Common myeloid progenitor, CD34-positive (primary cell): ENCODE measurements at regions not wholly inside any gene's neighbourhood (a gene's known extent, or its start where the extent isn't known, plus 50 kb on each side); places are given as distances from the start of the nearest gene placed in this dataset.

ENCODE experiments used
- CTCF ChIA-PET: fragments of 350-600 bp; sonication (Branson Sonifier 250); formaldehyde crosslinking; loops from one replicate; lab custom pipeline; 2021; ENCODE audit warnings: antibody characterized with exemption; lab: Charles Lee
- POLR2A ChIA-PET: fragments of 350-600 bp; sonication (Branson Sonifier 250); formaldehyde crosslinking; loops from one replicate; lab custom pipeline; 2021; ENCODE audit warnings: antibody characterized with exemption; lab: Charles Lee
- DNase-seq, 3 donors: peaks; one replicate each; pipeline versions ENCODE4 v3.0.0 to v3.0.0-alpha.2; 2013
- H3K27ac ChIP-seq, 2 experiments: 1 replicate in 1 of 2; 2 replicates in 1 of 2; pipeline ENCODE4 v1.7.0; 2013; ENCODE audit warnings: inconsistent platforms in 2 of 2, low read length in 2 of 2, mild to moderate bottlenecking in 2 of 2, low read depth in 1 of 2, moderate library complexity in 1 of 2; ENCODE audit not compliant: severe bottlenecking in 2 of 2, insufficient read depth in 1 of 2, poor library complexity in 1 of 2
- H3K27me3 ChIP-seq, 5 experiments: replicated peaks in 2 of 5; 1 replicate in 3 of 5; 2 replicates in 2 of 5; pipeline versions ENCODE4 v1.6.1 to v1.7.0; 2013; ENCODE audit warnings: low read length in 4 of 5, mild to moderate bottlenecking in 2 of 5, moderate library complexity in 2 of 5, inconsistent platforms in 1 of 5; ENCODE audit not compliant: insufficient read depth in 5 of 5, control insufficient read depth in 4 of 5
- H3K36me3 ChIP-seq, 4 experiments: 1 replicate in 2 of 4; 2 replicates in 2 of 4; pipeline versions ENCODE4 v1.6.1 to v1.7.0; 2013; ENCODE audit warnings: low read length in 3 of 4, control low read depth in 1 of 4, mild to moderate bottlenecking in 1 of 4; ENCODE audit not compliant: control insufficient read depth in 4 of 4, insufficient read depth in 4 of 4
- H3K4me1 ChIP-seq, 4 experiments: 1 replicate in 3 of 4; 2 replicates in 1 of 4; pipeline versions ENCODE4 v1.6.1 to v1.7.1; 2013; ENCODE audit warnings: low read length in 3 of 4, mild to moderate bottlenecking in 3 of 4, control low read depth in 1 of 4, inconsistent platforms in 1 of 4, moderate library complexity in 1 of 4; ENCODE audit not compliant: control insufficient read depth in 4 of 4, insufficient read depth in 4 of 4; ENCODE audit errors: control extremely low read depth in 1 of 4
- H3K4me3 ChIP-seq, 7 experiments: 1 replicate in 4 of 7; 2 replicates in 3 of 7; pipeline versions ENCODE4 v1.5.1 to v1.7.0; 2013; ENCODE audit warnings: mild to moderate bottlenecking in 7 of 7, low read length in 6 of 7, moderate library complexity in 6 of 7, inconsistent platforms in 2 of 7, low read depth in 2 of 7, control low read depth in 1 of 7; ENCODE audit not compliant: insufficient read depth in 4 of 7, control insufficient read depth in 1 of 7; ENCODE audit errors: extremely low read depth in 1 of 7
- H3K9me3 ChIP-seq, 5 experiments: 1 replicate in 4 of 5; 2 replicates in 1 of 5; pipeline versions ENCODE4 v1.6.1 to v1.7.1; 2013; ENCODE audit warnings: low read length in 4 of 5, mild to moderate bottlenecking in 2 of 5, inconsistent platforms in 1 of 5, low read depth in 1 of 5, moderate library complexity in 1 of 5; ENCODE audit not compliant: control insufficient read depth in 4 of 5, insufficient read depth in 2 of 5; ENCODE audit errors: control extremely low read depth in 1 of 5
- WGBS: methylation state at CpG from one replicate; pipeline ENCODE4 v1.1.5; 2013; ENCODE audit not compliant: insufficient coverage; 5-methylcytosine and 5-hydroxymethylcytosine counted together

- no peak overlapping the region for H3K4me3 ChIP-seq
- no peaks in the 10 kb centered on the region for H3K9me3 ChIP-seq
- POLR2A ChIA-PET: no interaction called here
- WGBS: no CpG with 5 or more reads among the region's 6 CpGs
- peaks cover 2 to 27% (median 15%) of the 10 kb centered on the region in 4 experiments for H3K4me1 ChIP-seq
- no peak overlapping the region for H3K27ac ChIP-seq
- DNase-seq: peak in 2 of 3 donors; percentile 40 to 53
- no peaks in the 10 kb centered on the region for H3K27me3 ChIP-seq
- CTCF ChIA-PET: interaction anchor here (1.9 kb wide), 1 partner anchor 8 kb away, joined by 4 read pairs; no protein-coding TSS in a partner anchor
- H3K36me3 ChIP-seq: no peaks in the 10 kb centered on the region
Measured at GRCh38 chr12:67433385-67434175, 164.4 kb downstream of the CAND1 start.

- WGBS: 100% methylated on average over 1 of the region's 3 CpGs
- ChIA-PET CTCF (interaction anchor here (1.5 to 1.8 kb wide), 2 partner anchors 9 to 79 kb away, joined by 3 to 5 read pairs; no protein-coding TSS in a partner anchor), POLR2A (interaction anchor here (0.6 kb wide), 1 partner anchor 353 kb away, joined by 3 read pairs; no protein-coding TSS in a partner anchor)
- H3K36me3 ChIP-seq: no peaks in the 10 kb centered on the region
- H3K4me1 ChIP-seq: peaks cover 2 to 27% (median 15%) of the 10 kb centered on the region in 4 experiments
- H3K27ac ChIP-seq: no peak overlapping the region
- no peaks in the 10 kb centered on the region for H3K9me3 ChIP-seq
- DNase-seq: no peak
- no peak overlapping the region for H3K4me3 ChIP-seq
- no peaks in the 10 kb centered on the region for H3K27me3 ChIP-seq
Measured at GRCh38 chr12:67434671-67435370, 165.7 kb downstream of the CAND1 start.

- CTCF ChIA-PET: interaction anchor here (0.9 to 1.8 kb wide), 3 partner anchors 10 to 80 kb away, joined by 3 to 5 read pairs (median 4); no protein-coding TSS in a partner anchor
- POLR2A ChIA-PET: no interaction called here
- Histone ChIP-seq H3K4me1 (peaks cover 2 to 27% (median 15%) of the 10 kb centered on the region in 4 experiments), H3K27ac (no peak overlapping the region), H3K36me3 (no peaks in the 10 kb centered on the region), H3K9me3 (no peaks in the 10 kb centered on the region), H3K4me3 (no peak overlapping the region), H3K27me3 (no peaks in the 10 kb centered on the region)
- no peak for DNase-seq
- no CpG with 5 or more reads among the region's 2 CpGs for WGBS
Measured at GRCh38 chr12:67436230-67436629, 167.1 kb downstream of the CAND1 start.

GRCh38 chr12:67437011-67437410, 167.9 kb downstream of the CAND1 start:
- POLR2A ChIA-PET: no interaction called here
- Histone ChIP-seq H3K4me1 (peaks cover 2 to 30% (median 15%) of the 10 kb centered on the region in 4 experiments), H3K9me3 (no peaks in the 10 kb centered on the region), H3K27ac (no peak overlapping the region), H3K4me3 (no peak overlapping the region), H3K36me3 (no peaks in the 10 kb centered on the region), H3K27me3 (no peaks in the 10 kb centered on the region)
- whole genome bisulfite sequencing: 80% methylated on average over 1 of the region's 2 CpGs
- CTCF ChIA-PET: no interaction called here
- peak in 1 of 3 donors; percentile 30 for DNase-seq

GRCh38 chr12:67439611-67440010, 170.5 kb downstream of the CAND1 start:
- H3K27me3 ChIP-seq: no peaks in the 10 kb centered on the region
- H3K27ac ChIP-seq: no peak overlapping the region
- CTCF ChIA-PET: interaction anchor here (1.1 to 2.3 kb wide), 6 partner anchors 14 to 209 kb away, joined by 3 to 10 read pairs (median 3); partner anchors contain the start of gene DYRK2
- no peak for DNase-seq
- peaks cover 2 to 33% (median 11%) of the 10 kb centered on the region in 4 experiments for H3K4me1 ChIP-seq
- H3K36me3 ChIP-seq: no peaks in the 10 kb centered on the region
- POLR2A ChIA-PET: no interaction called here
- no peak overlapping the region for H3K4me3 ChIP-seq
- H3K9me3 ChIP-seq: no peaks in the 10 kb centered on the region
- WGBS: 100% methylated on average over 2 of the region's 3 CpGs

- ChIA-PET POLR2A (no interaction called here), CTCF (interaction anchor here (1.0 to 2.3 kb wide), 7 partner anchors 9 to 189 kb away, joined by 3 to 10 read pairs (median 5); no protein-coding TSS in a partner anchor)
- Histone ChIP-seq H3K27me3 (no peaks in the 10 kb centered on the region), H3K9me3 (no peaks in the 10 kb centered on the region), H3K4me3 (no peak overlapping the region), H3K36me3 (no peaks in the 10 kb centered on the region), H3K27ac (no peak overlapping the region), H3K4me1 (peaks cover 2 to 20% (median 4%) of the 10 kb centered on the region in 4 experiments)
- WGBS: 12% methylated on average over 9 of the region's 12 CpGs
- peak; percentile 59 to 78 (median 76) for DNase-seq
Measured at GRCh38 chr12:67441736-67442346, 172.7 kb downstream of the CAND1 start.
